BLaER1 treated with 17β-estradiol and CSF1 and Interleukin-3, amounts not matched to agents 10 nM and 100 nM (cell line): ENCODE measurements at regions not wholly inside any gene's neighbourhood (a gene's known extent, or its start where the extent isn't known, plus 50 kb on each side); places are given as distances from the start of the nearest gene placed in this dataset.
"Not testable (repeated sequence)": the region's sequence is repeated elsewhere in the genome, so short reads cannot be mapped to it uniquely, and the experiment has no call there.

ENCODE experiments used
- H3K27ac ChIP-seq, 11 experiments: shearing (Covaris generic); formaldehyde crosslinking; 2 replicates each; pipeline ENCODE4 v1.8.1; 2022
- H3K27me3 ChIP-seq, 11 experiments: shearing (Covaris generic); formaldehyde crosslinking; 2 replicates each; pipeline ENCODE4 v1.8.1; 2022
- H3K36me3 ChIP-seq, 11 experiments: shearing (Covaris generic); formaldehyde crosslinking; 2 replicates each; pipeline ENCODE4 v1.8.1; 2022
- H3K4me1 ChIP-seq, 10 experiments: shearing (Covaris generic); formaldehyde crosslinking; 2 replicates each; pipeline ENCODE4 v1.8.1; 2022
- H3K4me2 ChIP-seq, 11 experiments: shearing (Covaris generic); formaldehyde crosslinking; 2 replicates each; pipeline ENCODE4 v1.8.1; 2022
- H3K4me3 ChIP-seq, 10 experiments: shearing (Covaris generic); formaldehyde crosslinking; 2 replicates each; pipeline ENCODE4 v1.8.1; 2022
- H3K9ac ChIP-seq, 11 experiments: shearing (Covaris generic); formaldehyde crosslinking; 2 replicates each; pipeline ENCODE4 v1.8.1; 2022
- H3K9me3 ChIP-seq, 11 experiments: shearing (Covaris generic); formaldehyde crosslinking; replicated peaks in 1 of 11; 2 replicates each; pipeline ENCODE4 v1.8.1; 2022
- H4K20me1 ChIP-seq, 11 experiments: shearing (Covaris generic); formaldehyde crosslinking; 2 replicates each; pipeline ENCODE4 v1.8.1; 2022
- Cebpa-rat ChIP-seq, 11 experiments: shearing (Covaris generic); IDR thresholded peaks; 2 replicates each; pipeline ENCODE4 v1.8.1; 2022

- Histone ChIP-seq H3K9me3 (no peaks in the 10 kb centered on the region; a peak in 1 of 22 replicates), H3K9ac (no peak overlapping the region), H3K4me2 (no peak overlapping the region), H3K27me3 (no peaks in the 10 kb centered on the region), H4K20me1 (no peaks in the 10 kb centered on the region), H3K27ac (no peak overlapping the region), H3K4me3 (no peak overlapping the region), H3K36me3 (no peaks in the 10 kb centered on the region), H3K4me1 (no peaks in the 10 kb centered on the region)
- no peak for TF ChIP-seq Cebpa-rat (IDR thresholded peaks at IDR 0.05)
These were observed 218.6 kb upstream of the ADGRL3 start for GRCh38 chr4:60981534-60981933.

DNA sequence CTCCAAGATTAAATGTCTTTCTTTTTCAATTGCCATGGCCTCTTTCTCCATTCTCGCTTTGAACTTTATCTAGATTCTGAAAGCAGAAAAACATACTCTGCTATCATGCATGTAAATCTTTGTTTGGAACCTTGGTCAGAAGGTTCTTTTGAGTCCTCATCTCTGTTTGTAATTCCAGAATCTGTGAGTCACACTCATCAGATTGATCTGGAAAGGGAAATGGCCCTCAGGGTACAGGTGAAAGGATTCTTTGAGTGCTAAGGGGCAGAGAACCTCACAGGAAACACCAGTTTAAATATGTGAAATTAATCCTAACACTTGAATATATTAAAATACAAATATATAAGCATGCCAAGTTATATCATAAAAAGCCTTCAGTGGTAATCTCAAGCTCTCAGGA, 211.0 kb upstream of the ADGRL3 start:
- Histone ChIP-seq H3K27ac (no peak overlapping the region), H3K4me1 (no peaks in the 10 kb centered on the region), H4K20me1 (no peaks in the 10 kb centered on the region), H3K27me3 (no peaks in the 10 kb centered on the region), H3K4me2 (no peak overlapping the region), H3K9me3 (no peaks in the 10 kb centered on the region; a peak in 1 of 22 replicates), H3K4me3 (no peak overlapping the region), H3K9ac (no peak overlapping the region), H3K36me3 (no peaks in the 10 kb centered on the region)
- no peak for TF ChIP-seq Cebpa-rat (IDR thresholded peaks at IDR 0.05)

- Histone ChIP-seq H3K4me3 (no peak overlapping the region), H3K4me2 (no peak overlapping the region), H4K20me1 (no peaks in the 10 kb centered on the region)
These were observed 208.1 kb upstream of the ADGRL3 start for GRCh38 chr4:60992037-60992436.

GRCh38 chr4:61003301-61003700, 196.8 kb upstream of the ADGRL3 start:
- no peak overlapping the region for H3K27ac ChIP-seq
- H3K9ac ChIP-seq = no peak overlapping the region
- H3K9me3 ChIP-seq = peaks cover 0 to 6% (median 0%) of the 10 kb centered on the region in 11 experiments; a peak in 2 of 22 replicates
- H3K4me1 ChIP-seq = no peaks in the 10 kb centered on the region
- no peaks in the 10 kb centered on the region for H3K27me3 ChIP-seq
- no peaks in the 10 kb centered on the region for H4K20me1 ChIP-seq
- H3K4me3 ChIP-seq = no peak overlapping the region
- no peak overlapping the region for H3K4me2 ChIP-seq
- TF ChIP-seq Cebpa-rat (IDR thresholded peaks at IDR 0.05) = no peak
- H3K36me3 ChIP-seq = no peaks in the 10 kb centered on the region

More at GRCh38 chr4:60992037-60992436, 208.1 kb upstream of the ADGRL3 start:
- H3K27me3 ChIP-seq = no peaks in the 10 kb centered on the region
- no peak for TF ChIP-seq Cebpa-rat (IDR thresholded peaks at IDR 0.05)
- no peaks in the 10 kb centered on the region for H3K4me1 ChIP-seq
- no peaks in the 10 kb centered on the region for H3K36me3 ChIP-seq
- no peak overlapping the region for H3K9ac ChIP-seq
- H3K9me3 ChIP-seq = no peaks in the 10 kb centered on the region
- H3K27ac ChIP-seq = no peak overlapping the region

- no peak for TF ChIP-seq Cebpa-rat (IDR thresholded peaks at IDR 0.05)
- H3K9ac ChIP-seq = no peak overlapping the region
- H3K27ac ChIP-seq = no peak overlapping the region
- no peaks in the 10 kb centered on the region for H3K27me3 ChIP-seq
- H3K9me3 ChIP-seq = peaks cover 0 to 6% (median 0%) of the 10 kb centered on the region in 11 experiments; a peak in 2 of 22 replicates
- no peak overlapping the region for H3K4me3 ChIP-seq
- no peaks in the 10 kb centered on the region for H3K4me1 ChIP-seq
- H4K20me1 ChIP-seq = no peaks in the 10 kb centered on the region
- H3K4me2 ChIP-seq = no peak overlapping the region
- no peaks in the 10 kb centered on the region for H3K36me3 ChIP-seq
These were observed 195.4 kb upstream of the ADGRL3 start for GRCh38 chr4:61004651-61005170.

DNA sequence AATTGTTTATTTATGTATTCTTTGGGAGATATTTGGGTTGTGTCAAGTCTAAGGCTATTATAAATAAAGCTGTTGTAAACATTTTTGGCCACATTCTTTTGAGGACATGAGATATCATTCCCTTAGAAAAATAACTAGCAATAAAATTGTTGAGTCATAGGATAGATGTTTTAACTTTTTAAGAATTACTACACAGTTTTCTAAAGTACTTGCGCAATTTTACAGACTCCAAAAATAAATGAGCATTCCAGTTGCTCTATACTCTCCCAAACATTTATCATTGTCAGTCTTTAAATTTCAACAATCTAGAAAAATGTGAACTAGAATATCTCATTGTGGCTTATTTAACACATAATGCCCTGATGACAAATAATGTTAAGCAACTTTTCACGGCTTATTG, 189.1 kb upstream of the ADGRL3 start:
- Histone ChIP-seq H3K4me2 (no peak overlapping the region), H3K4me1 (no peaks in the 10 kb centered on the region; a peak in 1 of 20 replicates), H3K36me3 (no peaks in the 10 kb centered on the region), H3K27ac (no peak overlapping the region), H3K4me3 (no peak overlapping the region), H4K20me1 (no peaks in the 10 kb centered on the region), H3K27me3 (no peaks in the 10 kb centered on the region), H3K9ac (no peak overlapping the region), H3K9me3 (peaks cover 0 to 12% (median 9%) of the 10 kb centered on the region in 11 experiments; a peak in 10 of 22 replicates)
- TF ChIP-seq Cebpa-rat (IDR thresholded peaks at IDR 0.05) = no peak

DNA sequence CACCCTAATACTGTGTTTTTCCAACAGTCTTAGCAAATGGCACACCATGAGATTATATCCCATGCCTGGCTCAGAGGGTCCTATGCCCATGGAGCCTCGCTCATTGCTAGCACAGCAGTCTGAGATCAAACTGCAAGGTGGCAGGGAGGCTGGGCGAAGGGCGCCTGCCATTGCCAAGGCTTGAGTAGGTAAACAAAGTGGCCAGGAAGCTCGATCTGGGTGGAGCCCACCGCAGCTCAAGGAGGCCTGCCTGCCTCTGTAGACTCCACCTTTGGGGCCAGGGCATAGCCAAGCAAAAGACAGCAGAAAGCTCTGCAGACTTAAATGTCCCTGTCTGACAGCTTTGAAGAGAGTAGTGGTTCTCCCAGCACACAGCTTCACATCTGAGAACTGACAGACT, 188.2 kb upstream of the ADGRL3 start:
- H3K27ac ChIP-seq, H3K9ac ChIP-seq, H3K4me3 ChIP-seq, H3K4me2 ChIP-seq, H3K36me3 ChIP-seq, H3K4me1 ChIP-seq, H3K27me3 ChIP-seq, H4K20me1 ChIP-seq: not testable (repeated sequence)
- H3K9me3 ChIP-seq = peaks cover 0 to 15% (median 9%) of the 10 kb centered on the region in 11 experiments; a peak in 10 of 22 replicates

GRCh38 chr4:61024610-61025009, 175.5 kb upstream of the ADGRL3 start:
- no peaks in the 10 kb centered on the region for H3K4me1 ChIP-seq
- H3K27ac ChIP-seq = no peak overlapping the region
- no peak overlapping the region for H3K4me2 ChIP-seq
- no peaks in the 10 kb centered on the region for H3K27me3 ChIP-seq
- no peak overlapping the region for H3K9ac ChIP-seq
- no peak for TF ChIP-seq Cebpa-rat (IDR thresholded peaks at IDR 0.05)
- no peaks in the 10 kb centered on the region for H3K9me3 ChIP-seq
- H3K4me3 ChIP-seq = no peak overlapping the region
- no peaks in the 10 kb centered on the region for H4K20me1 ChIP-seq
- H3K36me3 ChIP-seq = no peaks in the 10 kb centered on the region

GRCh38 chr4:61027939-61028338, 172.2 kb upstream of the ADGRL3 start:
- H3K9ac ChIP-seq = no peak overlapping the region
- no peak overlapping the region for H3K27ac ChIP-seq
- no peak for TF ChIP-seq Cebpa-rat (IDR thresholded peaks at IDR 0.05)
- no peaks in the 10 kb centered on the region for H3K9me3 ChIP-seq
- H4K20me1 ChIP-seq = no peaks in the 10 kb centered on the region
- H3K4me1 ChIP-seq = no peaks in the 10 kb centered on the region
- H3K4me3 ChIP-seq = no peak overlapping the region
- no peaks in the 10 kb centered on the region for H3K36me3 ChIP-seq
- H3K27me3 ChIP-seq = no peaks in the 10 kb centered on the region
- H3K4me2 ChIP-seq = no peak overlapping the region

GRCh38 chr4:61036071-61036684, 163.9 kb upstream of the ADGRL3 start:
- no peaks in the 10 kb centered on the region for H3K36me3 ChIP-seq
- H3K4me2 ChIP-seq = no peak overlapping the region
- H3K27ac ChIP-seq = no peak overlapping the region
- no peaks in the 10 kb centered on the region for H3K27me3 ChIP-seq
- H3K9me3 ChIP-seq = peaks cover 0 to 6% (median 0%) of the 10 kb centered on the region in 11 experiments; a peak in 1 of 22 replicates
- no peak overlapping the region for H3K4me3 ChIP-seq
- H3K4me1 ChIP-seq = peaks cover 0 to 6% (median 0%) of the 10 kb centered on the region in 10 experiments; a peak in 1 of 20 replicates
- no peak overlapping the region for H3K9ac ChIP-seq
- TF ChIP-seq Cebpa-rat (IDR thresholded peaks at IDR 0.05) = no peak
- H4K20me1 ChIP-seq = no peaks in the 10 kb centered on the region
